LNCAP (cell line): ENCODE measurements at regions not wholly inside any gene's neighbourhood (a gene's known extent, or its start where the extent isn't known, plus 50 kb on each side); places are given as distances from the start of the nearest gene placed in this dataset.
A peak's percentile ranks its signal among the peaks of the same experiment; 100 is the strongest.

Experiments
- CTCF ChIP-seq: fragments of 450-650 bp; IDR thresholded peaks from 2 replicates; pipeline ENCODE4 v1.5.1; 2017; ENCODE audit warnings: mild to moderate bottlenecking

GRCh38 chr10:32217216-32217615, 129.7 kb downstream of the EPC1 start:
- no peak for TF ChIP-seq CTCF

- TF ChIP-seq CTCF = no peak
These were observed 136.0 kb downstream of the EPC1 start for GRCh38 chr10:32211046-32211363.

- TF ChIP-seq CTCF = peak; percentile 59; the same call in 1 of the 2 replicates
These were observed 136.5 kb downstream of the EPC1 start for GRCh38 chr10:32210306-32211045.

GRCh38 chr10:32207544-32207943, 139.4 kb downstream of the EPC1 start:
- TF ChIP-seq CTCF = peak; percentile 59

GRCh38 chr10:32205670-32206069, 141.3 kb downstream of the EPC1 start:
- no peak for TF ChIP-seq CTCF

GRCh38 chr10:32204606-32205005, 142.4 kb downstream of the EPC1 start:
- no peak for TF ChIP-seq CTCF

- no peak for TF ChIP-seq CTCF
These were observed 143.6 kb upstream of the KIF5B start for GRCh38 chr10:32199714-32200394.
